SK-N-MC (cell line): ENCODE measurements at regions not wholly inside any gene's neighbourhood (a gene's known extent, or its start where the extent isn't known, plus 50 kb on each side); places are given as distances from the start of the nearest gene placed in this dataset.

Experiments
- DNase-seq: peaks from one replicate; pipeline ENCODE4 v3.0.0-alpha.2; 2011; ENCODE audit warnings: low read depth, low spot score
- H3K27ac ChIP-seq: fragments of 200-600 bp; sonication (generic); 2 replicates; pipeline ENCODE4 v1.5.1; 2016; ENCODE audit warnings: mixed run types
- H3K36me3 ChIP-seq: fragments of 200-600 bp; sonication (generic); 2 replicates; pipeline ENCODE4 v1.6.1; 2017; ENCODE audit warnings: antibody characterized with exemption, low read length, mixed read lengths; ENCODE audit not compliant: insufficient read depth
- H3K4me3 ChIP-seq: fragments of 200-600 bp; sonication (generic); 2 replicates; pipeline ENCODE4 v1.5.1; 2016
- H3K9ac ChIP-seq: fragments of 200-600 bp; sonication (generic); 2 replicates; pipeline ENCODE4 v1.8.0; 2017; ENCODE audit warnings: mixed run types, mixed read lengths; ENCODE audit not compliant: insufficient read length
- H3K9me3 ChIP-seq: fragments of 200-600 bp; sonication (generic); 2 replicates; pipeline ENCODE4 v1.6.1; 2017; ENCODE audit warnings: low read depth, mild to moderate bottlenecking, antibody characterized with exemption, low read length, moderate library complexity, mixed read lengths
- EZH2 ChIP-seq: fragments of 200-600 bp; sonication (generic); IDR thresholded peaks from one replicate; pipeline ENCODE4 v1.6.1; 2017; ENCODE audit warnings: antibody characterized with exemption
- FOXP2 ChIP-seq: optimal IDR thresholded peaks from 2 replicates; pipeline ENCODE3; 2011; ENCODE audit warnings: mild to moderate bottlenecking, moderate library complexity; ENCODE audit not compliant: insufficient read depth; ENCODE audit errors: extremely low read length, control extremely low read depth
- POLR2AphosphoS5 ChIP-seq: IDR thresholded peaks from 2 replicates; pipeline ENCODE4 v1.6.1; 2012; ENCODE audit warnings: mild to moderate bottlenecking, low read depth, low read length, borderline replicate concordance

GRCh38 chr5:71934322-71934721, 173.0 kb upstream of the MAP1B start:
- Histone ChIP-seq H3K27ac (no peak overlapping the region), H3K4me3 (no peak overlapping the region), H3K9me3 (no peaks in the 10 kb centered on the region), H3K36me3 (no peaks in the 10 kb centered on the region), H3K9ac (no peak overlapping the region)
- TF ChIP-seq EZH2: no peak
- no peak for TF ChIP-seq FOXP2
- no peak for TF ChIP-seq POLR2AphosphoS5
- no peak for DNase-seq

- TF ChIP-seq FOXP2 (no peak), EZH2 (no peak), POLR2AphosphoS5 (no peak)
- Histone ChIP-seq H3K9me3 (no peaks in the 10 kb centered on the region), H3K9ac (no peak overlapping the region), H3K4me3 (peak overlapping the region; percentile 49), H3K27ac (peak overlapping the region; percentile 65; the same call in 1 of the 2 replicates), H3K36me3 (no peaks in the 10 kb centered on the region)
- DNase-seq: peak; percentile 70
Observed at GRCh38 chr5:71937921-71938698, 169.2 kb upstream of the MAP1B start.

- H3K9ac ChIP-seq: no peak overlapping the region
- no peak for TF ChIP-seq POLR2AphosphoS5
- no peak for TF ChIP-seq FOXP2
- no peak for TF ChIP-seq EZH2
- H3K27ac ChIP-seq: no peak overlapping the region; the same call in 1 of the 2 replicates
- no peak overlapping the region for H3K4me3 ChIP-seq
- no peaks in the 10 kb centered on the region for H3K36me3 ChIP-seq
- H3K9me3 ChIP-seq: no peaks in the 10 kb centered on the region
- no peak for DNase-seq
Observed at GRCh38 chr5:71938895-71939294, 168.4 kb upstream of the MAP1B start.

GRCh38 chr5:71939452-71940230, 167.6 kb upstream of the MAP1B start:
- 0 out of 2 replicates have a peak overlapping the region, but pooled peaks have one; percentile 9 for H3K4me3 ChIP-seq
- H3K9ac ChIP-seq: no peak overlapping the region
- no peaks in the 10 kb centered on the region for H3K9me3 ChIP-seq
- no peak for DNase-seq
- no peaks in the 10 kb centered on the region for H3K36me3 ChIP-seq
- no peak overlapping the region for H3K27ac ChIP-seq
- no peak for TF ChIP-seq POLR2AphosphoS5
- no peak for TF ChIP-seq FOXP2
- no peak for TF ChIP-seq EZH2

- H3K36me3 ChIP-seq: no peaks in the 10 kb centered on the region
- no peak overlapping the region for H3K9ac ChIP-seq
- DNase-seq: no peak
- no peaks in the 10 kb centered on the region for H3K9me3 ChIP-seq
- TF ChIP-seq FOXP2 (no peak), POLR2AphosphoS5 (no peak), EZH2 (no peak)
- no peak overlapping the region for H3K4me3 ChIP-seq
- H3K27ac ChIP-seq: no peak overlapping the region
Observed at GRCh38 chr5:71943874-71944273, 163.4 kb upstream of the MAP1B start.

- Histone ChIP-seq H3K9me3 (no peaks in the 10 kb centered on the region), H3K36me3 (no peaks in the 10 kb centered on the region), H3K4me3 (no peak overlapping the region), H3K9ac (no peak overlapping the region), H3K27ac (no peak overlapping the region)
- DNase-seq: no peak
- TF ChIP-seq POLR2AphosphoS5 (no peak), EZH2 (no peak), FOXP2 (no peak)
Observed at GRCh38 chr5:71945436-71945835, 161.8 kb upstream of the MAP1B start.

GRCh38 chr5:71946343-71947030, 160.8 kb upstream of the MAP1B start:
- no peak overlapping the region for H3K9ac ChIP-seq
- DNase-seq: no peak
- no peak for TF ChIP-seq POLR2AphosphoS5
- no peak for TF ChIP-seq FOXP2
- TF ChIP-seq EZH2: no peak
- no peak overlapping the region for H3K27ac ChIP-seq
- H3K36me3 ChIP-seq: no peaks in the 10 kb centered on the region
- H3K9me3 ChIP-seq: no peaks in the 10 kb centered on the region
- no peak overlapping the region for H3K4me3 ChIP-seq

GRCh38 chr5:71948206-71948605, 159.1 kb upstream of the MAP1B start:
- Histone ChIP-seq H3K4me3 (no peak overlapping the region), H3K27ac (no peak overlapping the region), H3K9me3 (no peaks in the 10 kb centered on the region), H3K9ac (no peak overlapping the region), H3K36me3 (no peaks in the 10 kb centered on the region)
- TF ChIP-seq EZH2 (no peak), FOXP2 (no peak), POLR2AphosphoS5 (no peak)
- DNase-seq: no peak
